ENCODE measurements at regions not wholly inside any gene's neighbourhood (a gene's known extent, or its start where the extent isn't known, plus 50 kb on each side); places are given as distances from the start of the nearest gene placed in this dataset.

DNA sequence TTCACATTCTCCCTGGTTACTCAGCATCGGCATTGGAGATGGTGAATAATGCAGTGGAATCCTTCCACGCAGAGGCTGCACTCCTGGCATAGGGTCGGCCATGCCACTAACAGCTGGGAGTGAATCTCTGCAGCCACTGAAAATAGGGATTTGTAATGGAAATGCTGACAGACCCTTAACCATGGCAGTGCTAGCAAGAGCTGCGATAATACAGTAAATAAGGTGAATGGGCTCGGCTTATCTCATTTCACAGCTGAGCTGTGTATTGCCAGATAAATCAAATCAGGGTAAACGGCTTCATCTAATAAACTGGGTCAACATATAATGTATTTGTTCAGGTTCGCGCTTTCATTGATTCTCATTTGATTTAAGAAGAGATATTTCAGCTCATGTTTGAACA lies 156.8 kb downstream of the SLC35B3 start:
- Histone ChIP-seq H3K27me3 (peaks cover 0 to 7% of the 10 kb centered on the region in 2 donors), H3K36me3 (no peaks in the 10 kb centered on the region), H3K4me1 (no peaks in the 10 kb centered on the region), H3K27ac (no peak overlapping the region), H3K9me3 (no peaks in the 10 kb centered on the region), H3K4me3 (no peak overlapping the region)
- TF ChIP-seq POLR2A (IDR thresholded peaks at IDR 0.05) (no peak), POLR2AphosphoS5 (IDR thresholded peaks at IDR 0.05) (no peak), CTCF (IDR thresholded peaks at IDR 0.05) (no peak)
- intact Hi-C loops (cut with DNase I; ENCODE audit: low total_unique reads) = no loop called here
- DNase-seq (ENCODE audit: low spot score in 2 of 2) = no peak

- H3K36me3 ChIP-seq = no peaks in the 10 kb centered on the region
- peaks cover 0 to 7% of the 10 kb centered on the region in 2 donors for H3K27me3 ChIP-seq
- intact Hi-C loops (cut with DNase I; ENCODE audit: low total_unique reads) = no loop called here
- TF ChIP-seq POLR2A (IDR thresholded peaks at IDR 0.05) (no peak), POLR2AphosphoS5 (IDR thresholded peaks at IDR 0.05) (no peak)
- DNase-seq (ENCODE audit: low spot score in 2 of 2) = no peak
- no peaks in the 10 kb centered on the region for H3K9me3 ChIP-seq
- H3K27ac ChIP-seq = no peak overlapping the region
- no peaks in the 10 kb centered on the region for H3K4me1 ChIP-seq
- no peak overlapping the region for H3K4me3 ChIP-seq
Measured at GRCh38 chr6:8277769-8278168, 157.6 kb downstream of the SLC35B3 start.

DNA sequence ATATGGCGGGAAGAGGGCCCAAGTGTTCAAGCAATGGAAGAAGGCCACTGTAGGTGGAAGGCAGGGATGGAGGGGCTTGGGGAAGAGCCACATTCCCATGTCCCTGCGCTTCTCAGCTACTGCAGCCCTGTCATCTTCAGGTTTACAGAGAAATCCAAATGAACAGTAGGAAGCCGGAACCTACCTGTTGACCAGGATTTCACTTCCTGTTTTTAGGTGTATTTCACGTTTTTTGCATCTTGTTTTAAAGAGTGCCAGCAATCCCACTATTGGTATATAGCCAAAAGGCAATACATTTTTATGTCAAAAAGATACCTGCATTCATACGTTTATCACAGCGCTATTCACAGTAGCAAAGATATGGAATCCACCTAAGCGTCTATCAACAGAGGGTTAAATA lies 159.2 kb downstream of the SLC35B3 start:
- intact Hi-C loops (cut with DNase I; ENCODE audit: low total_unique reads) = no loop called here
- Histone ChIP-seq H3K27me3 (peaks cover 0 to 7% of the 10 kb centered on the region in 2 donors), H3K27ac (no peak overlapping the region), H3K9me3 (no peaks in the 10 kb centered on the region), H3K4me3 (no peak overlapping the region), H3K4me1 (no peaks in the 10 kb centered on the region), H3K36me3 (no peaks in the 10 kb centered on the region)
- DNase-seq (ENCODE audit: low spot score in 2 of 2) = no peak
- TF ChIP-seq POLR2A (IDR thresholded peaks at IDR 0.05) (no peak), POLR2AphosphoS5 (IDR thresholded peaks at IDR 0.05) (no peak), CTCF (IDR thresholded peaks at IDR 0.05) (no peak)

- Histone ChIP-seq H3K4me3 (no peak overlapping the region), H3K27me3 (peaks cover 0 to 7% of the 10 kb centered on the region in 2 donors), H3K27ac (no peak overlapping the region), H3K9me3 (no peaks in the 10 kb centered on the region), H3K4me1 (no peaks in the 10 kb centered on the region), H3K36me3 (no peaks in the 10 kb centered on the region)
- intact Hi-C loops (cut with DNase I; ENCODE audit: low total_unique reads) = no loop called here
- TF ChIP-seq CTCF (IDR thresholded peaks at IDR 0.05) = no peak
- TF ChIP-seq POLR2AphosphoS5 (IDR thresholded peaks at IDR 0.05) = no peak
- TF ChIP-seq POLR2A (IDR thresholded peaks at IDR 0.05) = no peak
- no peak for DNase-seq (ENCODE audit: low spot score in 2 of 2)
Measured at GRCh38 chr6:8275667-8276066, 159.7 kb downstream of the SLC35B3 start.

DNA sequence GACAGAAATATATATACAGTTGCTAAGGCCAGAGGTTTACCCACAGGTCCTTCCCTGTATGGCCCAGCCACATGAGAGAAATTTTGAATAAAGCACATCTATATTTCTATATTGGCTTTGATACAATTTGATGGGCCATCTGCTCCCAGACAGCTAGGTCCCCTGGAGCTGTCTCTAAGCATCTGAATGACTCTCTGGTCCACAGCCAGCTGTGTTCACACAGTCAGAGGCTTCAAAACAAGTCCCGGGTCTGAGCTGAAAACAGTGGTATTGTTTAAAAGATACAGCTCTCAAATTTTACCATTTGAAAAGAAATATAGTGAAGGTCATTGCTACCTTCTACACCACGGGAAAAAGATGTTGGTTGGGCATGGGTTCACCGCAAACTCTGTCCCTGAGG lies 161.1 kb downstream of the SLC35B3 start:
- H3K27ac ChIP-seq = no peak overlapping the region

More for the DNA sequence above, 161.1 kb downstream of the SLC35B3 start:
- Histone ChIP-seq H3K36me3 (no peaks in the 10 kb centered on the region), H3K9me3 (no peaks in the 10 kb centered on the region), H3K4me3 (no peak overlapping the region), H3K4me1 (no peaks in the 10 kb centered on the region), H3K27me3 (peaks cover 0 to 7% of the 10 kb centered on the region in 2 donors)
- intact Hi-C loops (cut with DNase I; ENCODE audit: low total_unique reads) = no loop called here
- no peak for DNase-seq (ENCODE audit: low spot score in 2 of 2)
- no peak for TF ChIP-seq POLR2A (IDR thresholded peaks at IDR 0.05)
- TF ChIP-seq POLR2AphosphoS5 (IDR thresholded peaks at IDR 0.05) = no peak
- no peak for TF ChIP-seq CTCF (IDR thresholded peaks at IDR 0.05)
